ENCODE measurements at regions not wholly inside any gene's neighbourhood (a gene's known extent, or its start where the extent isn't known, plus 50 kb on each side); places are given as distances from the start of the nearest gene placed in this dataset.

DNA sequence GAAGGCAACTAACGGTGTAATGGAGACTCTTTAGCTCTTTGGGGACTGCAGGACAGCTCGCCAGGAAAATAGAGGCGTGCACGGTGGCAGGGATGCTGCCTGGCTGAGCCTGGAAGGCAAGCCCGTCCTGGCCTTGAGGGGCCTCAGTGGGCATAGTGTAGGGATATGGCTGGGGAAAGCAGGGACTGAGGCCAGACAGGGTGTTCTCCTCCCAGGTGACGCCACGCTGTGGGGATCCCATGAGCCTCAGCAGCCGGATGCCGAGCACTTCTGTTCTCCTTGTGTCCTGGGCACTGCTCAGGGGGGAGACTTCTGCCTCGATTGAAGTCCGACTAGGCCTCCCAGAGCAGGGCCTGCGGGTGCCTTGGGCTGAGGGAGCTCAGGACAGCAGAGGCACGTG is 89.2 kb downstream of the NPIPB11 start:
- Histone ChIP-seq H3K27ac (no peak overlapping the region), H3K4me3 (no peak overlapping the region), H3K9me3 (no peaks in the 10 kb centered on the region), H3K36me3 (no peaks in the 10 kb centered on the region), H3K4me1 (peaks cover 7% of the 10 kb centered on the region), H3K27me3 (no peaks in the 10 kb centered on the region)
- WGBS = 95% methylated on average over 11 of the region's 13 CpGs
- DNase-seq (ENCODE audit: low spot score in 2 of 2) = no peak
- TF ChIP-seq, protein P1, sequence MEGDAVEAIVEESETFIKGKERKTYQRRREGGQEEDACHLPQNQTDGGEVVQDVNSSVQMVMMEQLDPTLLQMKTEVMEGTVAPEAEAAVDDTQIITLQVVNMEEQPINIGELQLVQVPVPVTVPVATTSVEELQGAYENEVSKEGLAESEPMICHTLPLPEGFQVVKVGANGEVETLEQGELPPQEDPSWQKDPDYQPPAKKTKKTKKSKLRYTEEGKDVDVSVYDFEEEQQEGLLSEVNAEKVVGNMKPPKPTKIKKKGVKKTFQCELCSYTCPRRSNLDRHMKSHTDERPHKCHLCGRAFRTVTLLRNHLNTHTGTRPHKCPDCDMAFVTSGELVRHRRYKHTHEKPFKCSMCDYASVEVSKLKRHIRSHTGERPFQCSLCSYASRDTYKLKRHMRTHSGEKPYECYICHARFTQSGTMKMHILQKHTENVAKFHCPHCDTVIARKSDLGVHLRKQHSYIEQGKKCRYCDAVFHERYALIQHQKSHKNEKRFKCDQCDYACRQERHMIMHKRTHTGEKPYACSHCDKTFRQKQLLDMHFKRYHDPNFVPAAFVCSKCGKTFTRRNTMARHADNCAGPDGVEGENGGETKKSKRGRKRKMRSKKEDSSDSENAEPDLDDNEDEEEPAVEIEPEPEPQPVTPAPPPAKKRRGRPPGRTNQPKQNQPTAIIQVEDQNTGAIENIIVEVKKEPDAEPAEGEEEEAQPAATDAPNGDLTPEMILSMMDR (IDR thresholded peaks at IDR 0.05) = no peak
- TF ChIP-seq POLR2AphosphoS5 (IDR thresholded peaks at IDR 0.05) (no peak), EP300 (IDR thresholded peaks at IDR 0.05) (no peak), POLR2A (IDR thresholded peaks at IDR 0.05) (no peak)

DNA sequence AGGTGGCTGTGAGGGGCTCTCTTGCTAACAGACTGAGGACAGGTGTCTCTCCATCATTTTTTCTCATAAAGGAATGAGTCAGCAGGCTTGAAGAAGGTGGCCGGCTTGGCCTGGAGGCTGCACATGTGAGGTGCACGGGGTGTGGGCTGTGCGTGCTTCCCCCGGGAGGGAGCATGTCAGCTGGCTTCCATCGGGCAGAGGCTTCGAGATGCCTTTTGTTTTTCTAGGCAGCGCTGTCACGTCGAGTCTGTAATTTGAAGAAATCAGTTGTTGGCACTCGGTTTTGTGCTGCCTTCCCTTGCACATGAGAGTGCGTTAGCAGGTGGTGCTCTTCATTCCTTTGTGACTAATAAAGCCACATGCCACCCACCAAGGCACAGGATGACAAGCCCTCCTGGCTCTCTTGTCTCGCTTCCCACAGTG is 89.7 kb downstream of the NPIPB11 start:
- Histone ChIP-seq H3K4me1 (peaks cover 7% of the 10 kb centered on the region), H3K27ac (no peak overlapping the region), H3K36me3 (no peaks in the 10 kb centered on the region), H3K4me3 (no peak overlapping the region), H3K27me3 (no peaks in the 10 kb centered on the region), H3K9me3 (no peaks in the 10 kb centered on the region)
- DNase-seq (ENCODE audit: low spot score in 2 of 2) = no peak
- TF ChIP-seq EP300 (IDR thresholded peaks at IDR 0.05) = no peak
- no peak for TF ChIP-seq POLR2A (IDR thresholded peaks at IDR 0.05)
- TF ChIP-seq, protein P1 (IDR thresholded peaks at IDR 0.05) = no peak
- no peak for TF ChIP-seq POLR2AphosphoS5 (IDR thresholded peaks at IDR 0.05)
- 72% methylated on average over 9 of the region's 12 CpGs for WGBS

GRCh38 chr16:29315916-29316517 is 90.5 kb downstream of the NPIPB11 start:
- Histone ChIP-seq H3K27me3 (no peaks in the 10 kb centered on the region), H3K36me3 (no peaks in the 10 kb centered on the region), H3K4me3 (no peak overlapping the region), H3K27ac (no peak overlapping the region), H3K9me3 (no peaks in the 10 kb centered on the region), H3K4me1 (peaks cover 7% of the 10 kb centered on the region)
- no peak for DNase-seq (ENCODE audit: low spot score in 2 of 2)
- 79% methylated on average over 12 of the region's 12 CpGs for WGBS
- TF ChIP-seq EP300 (IDR thresholded peaks at IDR 0.05) = no peak
- no peak for TF ChIP-seq POLR2AphosphoS5 (IDR thresholded peaks at IDR 0.05)
- TF ChIP-seq, protein P1 (IDR thresholded peaks at IDR 0.05) = no peak
- no peak for TF ChIP-seq POLR2A (IDR thresholded peaks at IDR 0.05)

DNA sequence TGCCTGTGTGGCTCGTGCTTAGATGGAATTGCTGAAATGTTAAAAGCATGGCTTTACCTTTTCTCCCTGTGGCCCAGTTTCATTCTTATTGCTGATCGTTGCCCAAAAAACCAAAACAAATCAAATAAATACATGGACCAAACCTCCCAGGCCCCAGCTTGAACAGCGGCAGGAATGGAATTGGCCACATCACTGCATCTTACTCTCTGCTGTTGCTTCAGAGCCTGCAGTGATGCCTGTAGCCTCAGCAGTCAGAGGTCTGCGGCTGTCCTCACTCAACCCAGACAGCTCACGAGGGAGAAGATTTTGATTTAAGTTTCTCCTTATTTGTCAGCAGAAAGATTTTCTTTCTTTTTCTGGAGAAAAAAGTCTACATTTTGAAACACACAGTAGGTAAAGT is 91.5 kb downstream of the NPIPB11 start:
- H3K27ac ChIP-seq = no peak overlapping the region
- TF ChIP-seq EP300 (IDR thresholded peaks at IDR 0.05) = no peak
- TF ChIP-seq POLR2AphosphoS5 (IDR thresholded peaks at IDR 0.05) = no peak
- TF ChIP-seq POLR2A (IDR thresholded peaks at IDR 0.05) = no peak
- TF ChIP-seq, protein P1 (IDR thresholded peaks at IDR 0.05) = no peak
- no peaks in the 10 kb centered on the region for H3K36me3 ChIP-seq
- no peak overlapping the region for H3K4me3 ChIP-seq
- H3K27me3 ChIP-seq = no peaks in the 10 kb centered on the region
- no peaks in the 10 kb centered on the region for H3K9me3 ChIP-seq
- WGBS = 71% methylated on average over 5 of the region's 5 CpGs
- no peak for DNase-seq (ENCODE audit: low spot score in 2 of 2)
- peaks cover 7% of the 10 kb centered on the region for H3K4me1 ChIP-seq

DNA sequence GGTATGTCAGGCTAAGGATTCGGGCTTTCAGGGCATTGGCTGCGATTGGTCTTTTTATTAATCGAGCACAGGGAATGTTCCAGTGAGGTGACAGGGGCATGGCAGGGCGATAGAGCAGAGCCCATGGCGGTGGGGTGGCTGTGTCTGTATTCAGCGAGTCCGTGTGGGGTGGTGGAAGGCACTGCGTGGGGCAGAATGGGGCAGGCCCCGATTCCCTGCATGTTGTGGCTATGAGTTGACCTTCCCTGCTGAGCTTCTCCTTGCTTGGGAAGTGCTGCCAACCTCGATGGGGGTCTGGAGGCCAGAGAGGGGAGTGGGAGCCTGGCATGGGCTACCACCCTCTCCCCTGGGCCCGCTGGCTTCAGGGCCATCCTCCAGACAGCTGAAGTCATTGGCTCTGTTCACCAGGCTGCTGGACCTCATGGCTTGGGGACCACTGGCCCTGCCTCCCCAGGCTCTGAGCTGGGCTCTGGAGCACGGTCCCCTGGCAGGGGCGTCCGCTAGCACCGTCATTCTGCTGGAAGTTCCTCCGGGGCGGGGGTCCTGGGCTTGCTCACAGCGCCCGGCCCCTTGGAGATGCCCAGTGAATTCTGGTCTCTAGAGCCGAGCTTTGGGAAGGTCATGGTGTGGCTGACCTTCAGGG is 92.1 kb downstream of the NPIPB11 start:
- Histone ChIP-seq H3K4me3 (no peak overlapping the region), H3K36me3 (no peaks in the 10 kb centered on the region), H3K27ac (no peak overlapping the region), H3K4me1 (peaks cover 7% of the 10 kb centered on the region), H3K9me3 (no peaks in the 10 kb centered on the region), H3K27me3 (no peaks in the 10 kb centered on the region)
- WGBS = 96% methylated on average over 14 of the region's 20 CpGs
- TF ChIP-seq POLR2A (IDR thresholded peaks at IDR 0.05) = no peak
- TF ChIP-seq, protein P1 (IDR thresholded peaks at IDR 0.05) = no peak
- no peak for TF ChIP-seq EP300 (IDR thresholded peaks at IDR 0.05)
- no peak for TF ChIP-seq POLR2AphosphoS5 (IDR thresholded peaks at IDR 0.05)
- DNase-seq (ENCODE audit: low spot score in 2 of 2) = no peak

Measured in suprapubic skin (tissue), 4 donors.